Activated naive CD8-positive, alpha-beta T cell (primary cell): ENCODE measurements at regions not wholly inside any gene's neighbourhood (a gene's known extent, or its start where the extent isn't known, plus 50 kb on each side); places are given as distances from the start of the nearest gene placed in this dataset.
"Not testable (repeated sequence)": the region's sequence is repeated elsewhere in the genome, so short reads cannot be mapped to it uniquely, and the experiment has no call there.

Experiments used
- H3K27ac Mint-ChIP-seq: one replicate; pipeline ENCODE4 v1.8.0; 2021; ENCODE audit warnings: mixed read lengths
- H3K27me3 Mint-ChIP-seq: one replicate; pipeline ENCODE4 v1.8.0; 2021; ENCODE audit warnings: mixed read lengths
- H3K36me3 Mint-ChIP-seq: one replicate; pipeline ENCODE4 v1.8.0; 2021; ENCODE audit warnings: mixed read lengths
- H3K4me1 Mint-ChIP-seq: one replicate; pipeline ENCODE4 v1.8.0; 2021; ENCODE audit warnings: low read depth, mixed read lengths
- H3K4me3 Mint-ChIP-seq: one replicate; pipeline ENCODE4 v1.8.0; 2021; ENCODE audit warnings: mild to moderate bottlenecking, mixed read lengths
- H3K9me3 Mint-ChIP-seq: one replicate; pipeline ENCODE4 v1.8.0; 2021; ENCODE audit warnings: low read depth, mixed read lengths

GRCh38 chr2:2793925-2794560 lies 463.0 kb upstream of the MYT1L start:
- Mint-ChIP-seq H3K27me3 (peaks cover 3% of the 10 kb centered on the region), H3K9me3 (no peaks in the 10 kb centered on the region), H3K27ac (no peak overlapping the region), H3K4me3 (no peak overlapping the region), H3K36me3 (no peaks in the 10 kb centered on the region), H3K4me1 (no peaks in the 10 kb centered on the region)

DNA sequence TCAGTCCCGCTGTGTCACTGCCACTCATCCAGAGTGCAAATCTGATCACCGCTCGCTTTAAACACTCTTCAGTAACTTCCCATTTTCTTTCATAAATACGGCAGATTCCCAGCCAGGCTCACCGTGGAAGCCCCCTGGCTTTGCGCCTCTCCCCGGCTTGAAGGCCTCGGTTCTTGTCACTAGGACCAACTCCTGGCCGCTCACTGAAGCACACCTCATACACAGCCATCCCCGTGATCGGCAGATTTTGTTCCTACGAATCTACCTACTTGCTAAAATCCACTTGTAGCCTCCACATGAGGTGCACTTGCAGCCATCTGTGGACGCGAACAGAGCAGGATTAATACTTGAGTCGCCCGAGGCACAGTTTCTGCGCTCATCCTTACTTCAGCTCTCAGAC lies 462.4 kb upstream of the MYT1L start:
- H3K27me3 Mint-ChIP-seq, result peaks cover 3% of the 10 kb centered on the region
- H3K9me3 Mint-ChIP-seq, result no peaks in the 10 kb centered on the region
- no peaks in the 10 kb centered on the region for H3K4me1 Mint-ChIP-seq

DNA sequence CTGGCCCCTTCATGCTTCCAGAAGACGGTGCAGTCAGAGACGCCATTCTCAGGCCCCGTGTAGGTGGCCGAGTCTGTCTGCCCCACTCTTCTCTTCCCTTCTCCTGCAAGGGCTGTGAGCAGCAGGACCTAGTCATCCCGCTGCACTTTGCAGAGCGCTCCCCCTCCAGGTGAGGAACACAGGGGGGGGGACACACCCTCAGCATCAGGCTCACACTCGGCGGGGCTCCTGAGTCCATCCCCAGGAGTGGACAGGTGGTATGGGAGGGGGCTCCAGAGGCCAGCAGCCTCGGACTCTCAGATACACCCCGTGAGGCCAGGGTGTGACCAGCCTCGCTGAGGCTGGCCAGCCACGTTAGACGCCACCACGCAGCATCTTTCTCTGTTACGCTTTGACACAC lies 460.5 kb upstream of the MYT1L start:
- H3K36me3 Mint-ChIP-seq, result no peaks in the 10 kb centered on the region
- H3K9me3 Mint-ChIP-seq, result no peaks in the 10 kb centered on the region
- H3K27me3 Mint-ChIP-seq, result no peaks in the 10 kb centered on the region
- no peak overlapping the region for H3K27ac Mint-ChIP-seq
- H3K4me1 Mint-ChIP-seq, result no peaks in the 10 kb centered on the region
- H3K4me3 Mint-ChIP-seq, result no peak overlapping the region

More for the DNA sequence above, 462.4 kb upstream of the MYT1L start:
- Mint-ChIP-seq H3K27ac (no peak overlapping the region), H3K36me3 (no peaks in the 10 kb centered on the region), H3K4me3 (no peak overlapping the region)

DNA sequence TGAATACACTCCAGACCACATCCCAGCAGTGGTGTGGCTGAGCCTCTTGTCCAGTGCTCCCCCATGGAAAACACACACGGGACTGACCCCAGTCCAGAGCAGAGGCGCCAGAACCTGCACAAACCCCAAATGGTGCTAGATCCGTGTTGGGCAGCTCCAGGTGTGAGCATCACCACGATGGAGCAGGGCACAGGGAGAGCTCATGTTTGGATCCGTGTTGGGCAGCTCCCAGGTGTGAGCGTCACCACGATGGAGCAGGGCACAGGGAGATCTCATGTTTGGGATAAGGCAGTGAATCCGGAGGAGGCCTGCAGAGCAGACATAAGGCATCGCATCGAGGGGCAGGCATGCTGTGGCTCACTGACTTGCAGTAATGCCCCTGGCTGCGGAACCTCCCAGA lies 460.0 kb upstream of the MYT1L start:
- Mint-ChIP-seq H3K4me1 (no peaks in the 10 kb centered on the region), H3K36me3 (no peaks in the 10 kb centered on the region), H3K27ac (no peak overlapping the region), H3K9me3 (no peaks in the 10 kb centered on the region), H3K27me3 (no peaks in the 10 kb centered on the region), H3K4me3 (no peak overlapping the region)

GRCh38 chr2:2788076-2788475 lies 457.0 kb upstream of the MYT1L start:
- Mint-ChIP-seq H3K27me3 (peaks cover 4% of the 10 kb centered on the region), H3K9me3 (no peaks in the 10 kb centered on the region), H3K4me1 (no peaks in the 10 kb centered on the region), H3K36me3 (no peaks in the 10 kb centered on the region), H3K27ac (no peak overlapping the region), H3K4me3 (no peak overlapping the region)

GRCh38 chr2:2787301-2787907 lies 456.3 kb upstream of the MYT1L start:
- Mint-ChIP-seq H3K27ac (no peak overlapping the region), H3K4me1 (no peaks in the 10 kb centered on the region), H3K9me3 (no peaks in the 10 kb centered on the region), H3K4me3 (no peak overlapping the region), H3K36me3 (no peaks in the 10 kb centered on the region), H3K27me3 (peaks cover 4% of the 10 kb centered on the region)

- H3K27me3 Mint-ChIP-seq, result peaks cover 4% of the 10 kb centered on the region
- no peak overlapping the region for H3K27ac Mint-ChIP-seq
- H3K9me3 Mint-ChIP-seq, result no peaks in the 10 kb centered on the region
- no peaks in the 10 kb centered on the region for H3K36me3 Mint-ChIP-seq
- H3K4me1 Mint-ChIP-seq, result no peaks in the 10 kb centered on the region
- H3K4me3 Mint-ChIP-seq, result no peak overlapping the region
These were observed 450.9 kb upstream of the MYT1L start for GRCh38 chr2:2782007-2782406.

DNA sequence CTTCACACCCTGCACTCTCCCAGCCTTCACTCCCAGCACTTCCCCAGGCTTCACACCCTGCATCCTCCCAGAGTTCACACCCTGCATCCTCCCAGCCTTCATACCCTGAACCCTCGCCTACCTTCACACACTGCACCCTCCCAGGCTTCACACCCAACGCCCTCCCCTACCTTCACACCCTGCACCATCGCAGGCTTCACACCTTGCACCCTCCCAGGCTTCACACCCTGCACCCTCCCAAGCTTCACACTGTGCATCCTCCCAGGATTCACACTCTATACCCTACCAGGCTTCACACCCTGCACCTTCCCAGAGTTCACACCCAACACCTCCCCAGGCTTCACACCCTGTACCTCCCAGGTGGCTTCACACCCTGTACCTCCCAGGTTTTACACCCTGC lies 448.7 kb upstream of the MYT1L start:
- H3K4me3 Mint-ChIP-seq, result no peak overlapping the region
- no peaks in the 10 kb centered on the region for H3K9me3 Mint-ChIP-seq
- H3K27me3 Mint-ChIP-seq, result peaks cover 4% of the 10 kb centered on the region
- no peak overlapping the region for H3K27ac Mint-ChIP-seq
- H3K36me3 Mint-ChIP-seq, result no peaks in the 10 kb centered on the region
- H3K4me1 Mint-ChIP-seq, result no peaks in the 10 kb centered on the region

DNA sequence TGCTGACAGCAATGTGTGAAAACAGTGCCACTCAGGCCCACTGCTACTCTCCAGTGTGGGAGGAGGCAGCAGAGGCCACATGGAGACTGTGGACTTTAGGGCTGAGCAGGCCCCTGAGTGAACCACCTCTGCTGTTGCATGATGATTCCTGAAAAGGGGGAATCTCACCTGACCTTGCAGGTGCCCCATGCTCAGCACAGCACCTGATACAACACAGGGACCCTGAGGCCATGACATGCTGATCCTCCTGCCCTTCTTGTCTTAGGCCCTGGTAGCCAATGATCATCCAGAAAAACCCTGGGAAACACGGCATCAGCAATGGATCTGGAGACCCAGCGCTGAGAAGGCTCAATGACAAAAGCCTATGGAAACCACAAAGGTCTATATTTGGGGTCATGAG lies 446.8 kb upstream of the MYT1L start:
- Mint-ChIP-seq H3K36me3 (no peaks in the 10 kb centered on the region), H3K4me1 (no peaks in the 10 kb centered on the region), H3K27ac (no peak overlapping the region), H3K4me3 (no peak overlapping the region), H3K9me3 (no peaks in the 10 kb centered on the region), H3K27me3 (no peaks in the 10 kb centered on the region)

- Mint-ChIP-seq H3K27me3 (no peaks in the 10 kb centered on the region), H3K4me3 (no peak overlapping the region), H3K9me3 (no peaks in the 10 kb centered on the region), H3K36me3 (no peaks in the 10 kb centered on the region), H3K27ac (no peak overlapping the region), H3K4me1 (no peaks in the 10 kb centered on the region)
These were observed 446.1 kb upstream of the MYT1L start for GRCh38 chr2:2777213-2777612.

- H3K4me1 Mint-ChIP-seq, result no peaks in the 10 kb centered on the region
- no peaks in the 10 kb centered on the region for H3K9me3 Mint-ChIP-seq
- H3K4me3 Mint-ChIP-seq, result no peak overlapping the region
- H3K27ac Mint-ChIP-seq, result no peak overlapping the region
- H3K36me3 Mint-ChIP-seq, result no peaks in the 10 kb centered on the region
- H3K27me3 Mint-ChIP-seq, result no peaks in the 10 kb centered on the region
These were observed 443.9 kb upstream of the MYT1L start for GRCh38 chr2:2775018-2775417.

DNA sequence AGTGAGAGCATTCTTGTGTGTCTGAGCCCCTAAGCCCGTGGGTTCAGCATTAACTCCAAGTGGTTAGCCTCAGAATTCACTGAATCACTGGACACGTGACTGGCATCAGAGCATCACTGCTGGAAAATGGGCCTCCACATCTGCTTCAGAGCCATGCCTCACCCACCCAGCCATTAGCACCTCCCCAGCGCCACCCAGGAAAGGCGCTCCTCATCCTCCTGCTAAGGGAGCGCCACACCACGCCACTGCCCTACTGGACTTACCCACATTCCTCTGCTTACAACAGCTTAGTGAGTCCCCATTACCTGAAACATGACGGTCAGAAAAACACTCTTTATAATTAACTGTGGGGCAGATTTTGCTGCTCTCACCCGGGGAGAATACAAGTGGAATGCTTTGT lies 442.6 kb upstream of the MYT1L start:
- Mint-ChIP-seq H3K27me3 (no peaks in the 10 kb centered on the region), H3K4me1 (no peaks in the 10 kb centered on the region), H3K4me3 (no peak overlapping the region), H3K9me3 (no peaks in the 10 kb centered on the region), H3K27ac (no peak overlapping the region), H3K36me3 (no peaks in the 10 kb centered on the region)

DNA sequence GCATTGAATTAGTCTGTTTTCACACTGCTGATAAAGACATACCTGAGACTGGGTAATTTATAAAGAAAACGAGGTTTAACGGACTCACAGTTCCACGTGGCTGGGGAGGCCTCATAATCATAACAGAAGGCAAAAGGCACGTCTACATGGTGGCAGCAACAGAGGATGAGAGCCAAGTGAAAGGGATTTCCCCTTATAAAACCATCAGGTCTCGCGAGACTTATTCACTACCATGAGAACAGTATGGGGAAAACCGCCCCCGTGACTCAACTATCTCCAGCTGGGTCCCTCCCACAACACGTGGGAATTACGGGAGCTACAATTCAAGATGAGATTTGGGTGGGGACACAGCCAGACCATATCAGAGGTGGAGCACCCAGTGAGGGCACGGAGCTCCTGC lies 442.0 kb upstream of the MYT1L start:
- H3K27me3 Mint-ChIP-seq, H3K27ac Mint-ChIP-seq, H3K4me1 Mint-ChIP-seq, H3K36me3 Mint-ChIP-seq, H3K4me3 Mint-ChIP-seq, H3K9me3 Mint-ChIP-seq: not testable (repeated sequence)

- Mint-ChIP-seq H3K9me3 (no peaks in the 10 kb centered on the region), H3K36me3 (no peaks in the 10 kb centered on the region), H3K4me3 (no peak overlapping the region), H3K4me1 (no peaks in the 10 kb centered on the region), H3K27me3 (no peaks in the 10 kb centered on the region), H3K27ac (no peak overlapping the region)
These were observed 440.8 kb upstream of the MYT1L start for GRCh38 chr2:2771721-2772411.

DNA sequence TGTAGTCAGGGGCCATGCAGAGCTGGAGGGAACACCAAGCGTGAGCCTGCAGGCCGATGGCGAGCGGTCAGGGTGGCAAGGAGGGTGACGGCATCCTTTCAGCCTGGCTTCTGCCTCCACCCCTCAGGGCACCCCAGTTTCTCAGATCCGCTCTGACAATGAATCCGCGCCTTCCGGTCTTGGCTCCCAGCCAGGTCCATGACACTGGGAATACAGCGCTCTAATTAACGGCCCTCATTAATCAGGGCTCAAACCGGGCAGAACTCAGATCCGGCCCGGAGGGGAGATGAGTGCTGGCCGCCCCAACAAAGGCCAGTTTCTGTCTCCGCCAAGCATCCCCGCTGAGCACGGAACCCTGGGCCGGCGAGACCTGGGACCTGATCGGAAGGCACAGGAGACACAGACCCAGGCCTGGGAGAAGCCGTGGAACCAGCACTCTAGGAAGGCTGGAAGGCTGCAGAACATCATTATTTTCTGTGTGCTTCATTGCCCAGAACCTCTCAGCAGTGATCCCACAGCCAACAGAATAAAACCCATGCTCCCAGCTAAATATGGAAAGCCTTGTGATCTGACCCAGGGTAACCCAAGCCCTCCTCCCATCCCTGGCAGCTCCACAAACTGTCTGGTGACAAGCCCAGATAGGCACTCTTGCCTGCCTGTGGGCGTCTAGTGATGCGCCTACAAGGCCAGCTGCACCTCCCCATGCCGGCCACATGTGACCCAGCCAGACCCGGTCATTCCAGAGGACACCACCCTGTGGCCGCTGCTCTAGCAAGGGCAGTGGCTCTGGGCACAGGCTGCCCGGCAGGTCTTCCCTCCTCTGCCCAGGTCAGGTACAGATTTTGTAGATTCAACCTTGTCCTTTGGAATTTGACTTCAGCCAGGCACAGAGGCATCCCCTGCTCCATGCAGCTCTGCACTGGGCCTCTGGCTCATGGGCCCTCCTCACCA lies 438.7 kb upstream of the MYT1L start:
- Mint-ChIP-seq H3K9me3 (no peaks in the 10 kb centered on the region), H3K27me3 (no peaks in the 10 kb centered on the region), H3K4me3 (no peak overlapping the region), H3K36me3 (no peaks in the 10 kb centered on the region), H3K4me1 (no peaks in the 10 kb centered on the region), H3K27ac (no peak overlapping the region)
